ENCODE measurements at regions not wholly inside any gene's neighbourhood (a gene's known extent, or its start where the extent isn't known, plus 50 kb on each side); places are given as distances from the start of the nearest gene placed in this dataset.
"Not testable (repeated sequence)": the region's sequence is repeated elsewhere in the genome, so short reads cannot be mapped to it uniquely, and the experiment has no call there.

DNA sequence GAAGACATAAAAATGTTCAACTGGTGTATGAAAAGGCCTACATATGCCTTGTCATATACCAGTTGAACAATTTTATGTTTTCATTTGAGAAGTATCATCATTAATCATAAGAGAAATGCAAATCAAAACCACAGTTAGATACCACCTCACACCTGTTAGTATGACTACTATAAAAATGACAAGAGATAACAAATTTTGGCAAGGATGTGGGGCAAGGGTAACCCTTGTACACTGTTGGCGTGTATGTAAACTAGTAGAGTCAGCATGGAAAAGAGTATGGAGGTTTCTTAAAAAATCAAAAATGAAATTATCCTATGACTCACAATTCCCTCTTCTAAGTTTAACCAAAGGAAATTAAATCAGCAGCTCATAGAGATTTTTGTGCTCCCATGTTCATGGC, 250.4 kb upstream of the ST8SIA4 start:
- DNase-seq, result no peak

- DNase-seq, result no peak
Measured at GRCh38 chr5:101143526-101143925, 240.4 kb upstream of the ST8SIA4 start.

DNA sequence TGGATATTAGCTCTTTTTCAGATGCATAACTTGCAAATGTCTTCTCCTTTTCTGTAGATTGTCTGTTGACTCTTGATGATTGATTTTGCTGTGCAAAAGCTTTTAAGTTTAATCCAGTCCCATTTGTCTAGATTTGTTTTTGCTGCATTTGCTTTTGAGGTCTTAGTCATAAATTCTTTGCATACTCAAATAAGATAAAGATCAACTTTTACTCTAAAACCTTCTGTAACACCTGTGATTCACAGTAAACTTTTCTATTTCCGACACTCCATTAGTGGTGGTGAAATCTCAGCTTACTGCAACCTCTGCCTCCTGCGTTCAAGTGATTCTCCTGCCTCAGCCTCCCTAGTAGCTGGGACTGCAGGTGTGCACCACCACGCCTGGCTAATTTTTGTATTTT, 239.0 kb upstream of the ST8SIA4 start:
- DNase-seq, result no peak

GRCh38 chr5:101136454-101136853, 233.4 kb upstream of the ST8SIA4 start:
- DNase-seq, result no peak

- DNase-seq, result no peak
Measured at GRCh38 chr5:101123363-101123762, 220.3 kb upstream of the ST8SIA4 start.

DNA sequence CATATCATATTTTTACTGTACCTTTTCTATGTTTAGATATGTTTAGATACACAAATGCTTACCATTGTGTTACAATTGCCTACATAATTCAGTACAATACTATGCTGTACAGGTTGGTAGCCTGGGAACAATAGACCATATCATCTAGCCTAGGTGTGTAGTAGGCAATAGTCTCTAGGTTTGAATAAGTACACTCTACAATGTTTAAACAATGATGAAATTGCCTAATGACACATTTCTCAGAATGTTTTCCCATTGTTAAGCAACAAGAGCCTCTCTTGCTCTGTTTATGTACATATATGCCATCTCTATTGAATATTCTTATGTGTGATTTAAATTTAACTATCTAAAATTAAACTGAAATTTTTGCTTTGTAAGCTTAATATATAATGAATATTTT, 209.6 kb upstream of the ST8SIA4 start:
- DNase-seq, result no peak

GRCh38 chr5:101103874-101104273, 200.8 kb upstream of the ST8SIA4 start:
- no peak for DNase-seq

- no peak for DNase-seq
Measured at GRCh38 chr5:101102506-101102905, 199.4 kb upstream of the ST8SIA4 start.

GRCh38 chr5:101091902-101092301, 188.8 kb upstream of the ST8SIA4 start:
- no peak for DNase-seq

- no peak for DNase-seq
Measured at GRCh38 chr5:101084353-101084752, 181.3 kb upstream of the ST8SIA4 start.

DNA sequence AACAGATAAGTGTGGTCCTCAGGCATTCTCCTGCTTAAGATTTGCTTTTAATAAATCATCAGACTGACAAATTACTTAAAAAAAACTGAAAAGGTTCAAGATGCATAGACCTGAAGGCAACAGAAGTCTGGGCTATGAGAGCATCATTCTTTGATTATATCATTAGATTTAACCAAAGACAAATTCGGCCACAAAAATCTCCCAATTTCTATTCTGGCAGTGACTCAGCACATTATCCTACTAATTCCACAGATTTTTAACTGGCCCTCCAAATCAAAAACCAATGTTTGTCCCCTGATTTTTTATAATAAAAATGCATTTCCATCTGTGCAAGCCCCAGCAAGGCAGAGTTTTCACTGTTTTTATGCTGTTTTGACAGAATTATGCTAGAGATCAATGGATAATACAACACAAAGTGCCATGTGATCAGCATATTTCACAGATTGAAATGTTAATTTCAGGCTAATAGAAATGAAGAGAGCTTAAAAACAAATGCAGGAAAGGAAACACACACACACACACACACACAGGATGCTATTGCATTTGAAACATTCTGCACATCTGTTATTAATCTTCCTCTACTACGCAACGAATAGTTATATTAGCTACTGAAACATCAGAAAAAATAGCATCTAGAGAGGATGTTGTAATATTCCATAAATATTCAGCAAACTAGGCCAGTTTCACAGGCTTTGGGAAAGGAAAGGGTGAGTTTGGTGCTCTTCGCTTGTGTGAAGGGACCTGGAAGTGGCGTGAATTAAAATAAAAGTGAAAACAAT, 177.6 kb upstream of the ST8SIA4 start:
- DNase-seq, result no peak

DNA sequence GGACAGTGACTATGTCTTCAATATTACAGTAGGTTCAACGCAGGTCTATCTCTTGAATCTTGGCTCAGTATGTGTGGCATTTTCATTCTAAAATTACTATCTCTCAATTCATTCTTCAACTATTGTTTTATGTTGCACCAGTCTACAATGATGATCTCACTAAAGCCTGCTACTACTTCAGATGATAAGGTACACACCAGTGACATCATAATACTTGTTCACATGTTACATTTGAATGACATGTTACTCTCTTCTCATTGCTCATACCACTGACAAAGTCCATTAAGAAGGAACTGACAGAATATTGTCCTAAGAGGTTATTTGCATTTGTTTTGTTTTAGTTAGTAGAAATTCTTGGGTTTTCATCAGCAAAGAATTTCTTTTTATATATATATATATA, 165.2 kb upstream of the ST8SIA4 start:
- DNase-seq, result no peak

- DNase-seq, result no peak
Measured at GRCh38 chr5:101067429-101067828, 164.3 kb upstream of the ST8SIA4 start.

- DNase-seq, result no peak
Measured at GRCh38 chr5:101062902-101063301, 159.8 kb upstream of the ST8SIA4 start.

DNA sequence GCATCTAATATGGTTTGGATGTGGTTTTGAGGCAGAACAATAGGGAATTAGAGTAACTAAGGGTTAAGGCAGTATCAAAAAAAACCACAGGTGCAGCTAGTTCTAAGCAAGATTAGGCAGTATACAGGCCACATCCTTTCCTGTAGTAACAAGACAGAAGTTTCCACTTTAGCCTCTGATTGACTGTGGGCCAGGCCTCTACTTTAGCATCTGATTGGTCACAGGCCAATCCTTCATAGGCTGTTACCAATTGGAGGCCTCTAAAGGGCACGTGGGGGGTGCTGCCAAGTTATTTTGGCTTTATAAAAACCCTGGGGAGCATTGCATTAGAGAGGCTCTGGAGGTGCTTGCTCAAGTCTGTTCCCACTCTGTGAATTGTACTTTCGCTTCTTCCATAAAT, 144.1 kb upstream of the ST8SIA4 start:
- no peak for DNase-seq

GRCh38 chr5:101045689-101046088, 142.6 kb upstream of the ST8SIA4 start:
- DNase-seq, result no peak

DNA sequence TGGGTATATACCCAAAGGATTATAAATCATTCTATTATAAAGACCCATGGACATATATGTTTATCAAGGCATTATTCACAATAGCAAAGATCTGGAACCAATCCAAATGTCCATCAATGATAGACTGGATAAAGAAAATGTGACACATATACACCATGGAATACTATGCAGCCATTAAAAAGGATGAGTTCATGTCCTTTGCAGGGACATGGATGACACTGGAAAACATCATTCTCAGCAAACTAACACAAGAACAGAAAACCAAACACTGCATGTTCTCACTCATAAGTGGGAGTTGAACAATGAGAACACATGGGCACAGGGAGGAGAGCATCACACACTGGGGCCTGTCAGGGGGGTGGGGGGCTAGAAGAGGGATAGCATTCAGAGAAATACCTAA, 136.9 kb upstream of the ST8SIA4 start:
- not testable (repeated sequence) for DNase-seq

DNA sequence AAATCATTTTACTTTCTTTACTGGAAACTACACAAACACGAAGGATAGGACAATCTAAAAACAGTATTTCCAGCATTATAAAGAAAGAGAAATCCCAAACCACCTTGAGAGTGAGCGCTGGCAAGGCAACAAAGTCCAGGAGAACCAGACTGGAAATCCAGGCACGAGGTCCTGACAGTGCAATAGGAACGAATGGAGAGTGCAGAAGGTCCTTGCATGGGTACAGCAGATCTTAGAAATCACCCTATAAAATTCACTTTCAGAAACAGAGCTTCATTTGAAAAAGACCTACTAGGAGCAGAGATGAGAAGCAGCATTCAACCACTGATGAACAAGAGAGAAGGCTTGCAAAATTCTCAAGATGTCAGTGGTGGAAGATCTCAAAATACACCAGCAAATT, 133.7 kb upstream of the ST8SIA4 start:
- DNase-seq, result no peak

DNA sequence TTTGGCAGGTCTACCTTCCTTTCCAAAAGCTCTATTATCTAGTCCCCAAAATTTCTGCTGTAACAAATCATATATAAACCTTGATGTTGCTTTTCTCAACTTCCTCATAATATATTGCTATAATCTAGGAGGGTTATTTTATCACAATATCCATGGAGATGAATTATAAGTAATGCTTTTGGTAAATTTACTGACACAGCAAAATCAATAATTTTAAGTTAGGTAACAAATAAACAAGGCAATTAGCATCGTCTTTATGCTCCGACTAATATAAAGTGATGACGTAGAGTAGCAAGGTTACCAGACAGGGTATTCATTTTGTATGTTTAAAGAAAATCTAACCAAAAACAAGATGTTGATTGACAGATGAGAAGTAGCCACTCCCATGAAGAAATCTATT, 132.3 kb upstream of the ST8SIA4 start:
- no peak for DNase-seq

DNA sequence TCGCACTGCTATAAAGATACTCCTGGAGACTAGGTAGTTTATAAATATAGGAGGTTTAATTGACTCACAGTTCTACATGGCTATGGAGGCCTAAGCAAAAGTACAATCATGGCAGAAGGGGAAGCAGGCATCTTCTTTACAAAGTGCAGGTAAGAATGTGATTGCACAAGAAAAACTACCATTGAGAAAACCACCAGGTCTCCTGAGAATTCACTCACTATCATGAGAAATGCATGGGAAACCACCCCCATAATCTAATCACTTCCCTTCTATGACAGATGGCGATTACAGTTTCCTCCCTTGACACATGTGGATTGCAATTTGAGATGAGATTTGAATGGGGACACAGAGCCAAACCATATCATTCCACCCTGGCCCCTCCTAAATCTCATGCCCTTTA, 121.2 kb upstream of the ST8SIA4 start:
- no peak for DNase-seq

DNA sequence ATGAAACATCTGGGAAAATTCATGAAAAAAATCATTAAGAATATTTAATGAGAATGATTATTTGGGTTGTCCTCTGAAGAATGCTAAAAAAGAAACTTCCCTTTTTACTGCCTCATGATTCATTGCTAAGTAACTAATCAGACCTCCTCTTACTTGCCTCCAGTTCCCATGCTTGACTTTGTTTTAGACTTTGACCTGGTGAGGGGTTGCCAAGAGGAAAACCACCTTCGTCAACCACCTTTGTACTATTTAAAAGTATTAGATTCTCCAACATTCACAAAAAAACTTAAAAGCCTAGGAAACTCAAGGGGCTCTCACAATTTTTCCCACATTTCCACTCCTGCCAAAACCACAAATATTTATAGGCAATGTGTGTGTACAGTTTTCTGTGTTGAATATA, 115.2 kb upstream of the ST8SIA4 start:
- no peak for DNase-seq

DNA sequence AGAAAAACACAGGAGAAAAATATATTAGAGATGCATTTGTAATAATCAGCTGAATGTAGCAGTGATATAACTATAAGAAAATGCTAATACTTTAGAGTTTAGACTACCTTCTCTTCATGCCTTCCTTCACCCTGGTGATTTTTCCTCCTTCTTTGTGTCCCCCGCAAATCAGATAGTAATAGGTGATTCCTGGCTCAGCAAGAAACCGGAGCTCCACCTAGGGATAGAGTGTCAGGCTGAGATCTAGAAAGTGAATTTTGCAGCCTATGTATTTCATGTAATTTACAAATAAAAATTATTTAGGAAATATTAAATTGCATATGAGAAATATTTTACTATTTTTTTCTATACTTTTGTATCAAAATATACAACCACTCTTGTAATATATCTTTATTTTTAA, 109.8 kb upstream of the ST8SIA4 start:
- DNase-seq, result no peak

- DNase-seq, result no peak
Measured at GRCh38 chr5:101009758-101010519, 106.9 kb upstream of the ST8SIA4 start.

DNA sequence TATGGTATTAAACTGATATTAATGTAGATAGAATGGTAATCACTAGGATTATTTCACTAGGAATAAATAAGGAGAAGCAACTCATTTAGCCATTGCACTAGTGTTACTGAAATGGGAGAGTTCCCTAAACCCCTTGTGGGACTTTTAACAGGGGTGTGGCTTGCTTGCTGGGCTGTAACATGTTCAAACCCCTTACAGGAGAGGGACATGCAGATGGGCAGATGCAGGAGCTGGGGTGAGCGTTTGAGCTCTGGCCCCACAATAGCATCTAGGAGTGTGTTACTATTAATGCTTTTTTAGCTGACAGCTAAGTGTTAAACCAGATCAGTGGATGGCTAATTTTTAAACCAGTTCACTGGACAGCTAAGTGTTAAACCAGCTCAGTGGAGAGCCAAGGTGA, 89.3 kb upstream of the ST8SIA4 start:
- no peak for DNase-seq

GRCh38 chr5:100983601-100984000, 80.5 kb upstream of the ST8SIA4 start:
- not testable (repeated sequence) for DNase-seq
